HL-60 (cell line): ENCODE measurements at regions not wholly inside any gene's neighbourhood (a gene's known extent, or its start where the extent isn't known, plus 50 kb on each side); places are given as distances from the start of the nearest gene placed in this dataset.

Source experiments
- DNase-seq, 2 experiments: peaks; one replicate each; pipeline ENCODE4 v3.0.0-alpha.2; 2010 to 2020; ENCODE audit warnings: low read depth in 1 of 2, low spot score in 1 of 2
- H3K27ac ChIP-seq: fragments of 250-450 bp; sonication (Bioruptor Pico); replicated peaks from 2 replicates; pipeline ENCODE4 v1.5.1; 2020; ENCODE audit warnings: mild to moderate bottlenecking, moderate library complexity
- H3K27me3 ChIP-seq: fragments of 250-450 bp; sonication (Bioruptor Pico); 2 replicates; pipeline ENCODE4 v1.5.1; 2021; ENCODE audit warnings: mild to moderate bottlenecking, moderate library complexity; ENCODE audit not compliant: insufficient read depth, poor library complexity, severe bottlenecking
- H3K4me3 ChIP-seq: replicated peaks from 2 replicates; pipeline ENCODE4 v1.5.1; 2011; ENCODE audit warnings: mild to moderate bottlenecking, control low read depth, low read length; ENCODE audit not compliant: insufficient read depth
- GABPA ChIP-seq: IDR thresholded peaks from 2 replicates; pipeline ENCODE4 v1.6.1; 2012; ENCODE audit warnings: low read depth
- POLR2AphosphoS5 ChIP-seq: IDR thresholded peaks from 2 replicates; pipeline ENCODE4 v1.6.1; 2012; ENCODE audit warnings: low read depth
- SPI1 ChIP-seq: IDR thresholded peaks from 2 replicates; pipeline ENCODE4 v1.6.1; 2012; ENCODE audit warnings: low read depth, mild to moderate bottlenecking, borderline replicate concordance
- TF ChIP-seq, protein P1 (sequence below): IDR thresholded peaks from one replicate; pipeline ENCODE4 v1.5.1; 2011; ENCODE audit warnings: low read length, control low read depth, inconsistent platforms; ENCODE audit not compliant: insufficient read depth
- TF ChIP-seq, protein P2 (sequence below): IDR thresholded peaks from 2 replicates; pipeline ENCODE4 v1.6.1; 2012; ENCODE audit warnings: low read depth; ENCODE audit not compliant: insufficient replicate concordance

DNA sequence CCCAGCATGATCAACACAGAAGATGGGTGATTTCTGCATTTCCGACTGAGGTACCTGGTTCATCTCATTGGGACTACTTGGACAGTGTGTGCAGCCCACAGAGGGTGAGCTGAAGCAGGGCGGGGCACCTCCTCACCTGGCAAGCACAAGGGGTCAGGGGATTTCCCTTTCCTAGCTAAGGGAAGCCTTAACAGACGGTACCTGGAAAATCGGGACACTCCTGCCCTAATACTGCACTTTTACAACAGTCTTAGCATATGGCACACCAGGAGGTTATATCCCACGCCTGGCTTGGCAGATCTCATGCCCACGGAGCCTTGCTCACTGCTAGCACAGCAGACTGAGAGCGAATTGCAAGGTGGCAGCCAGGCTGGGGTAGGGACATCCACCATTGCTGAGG, 92.9 kb upstream of the GRID2 start:
- no peak overlapping the region for H3K4me3 ChIP-seq
- DNase-seq = no peak
- H3K27ac ChIP-seq = no peak overlapping the region
- TF ChIP-seq POLR2AphosphoS5 (no peak), SPI1 (no peak), GABPA (no peak)
- TF ChIP-seq, protein P1, sequence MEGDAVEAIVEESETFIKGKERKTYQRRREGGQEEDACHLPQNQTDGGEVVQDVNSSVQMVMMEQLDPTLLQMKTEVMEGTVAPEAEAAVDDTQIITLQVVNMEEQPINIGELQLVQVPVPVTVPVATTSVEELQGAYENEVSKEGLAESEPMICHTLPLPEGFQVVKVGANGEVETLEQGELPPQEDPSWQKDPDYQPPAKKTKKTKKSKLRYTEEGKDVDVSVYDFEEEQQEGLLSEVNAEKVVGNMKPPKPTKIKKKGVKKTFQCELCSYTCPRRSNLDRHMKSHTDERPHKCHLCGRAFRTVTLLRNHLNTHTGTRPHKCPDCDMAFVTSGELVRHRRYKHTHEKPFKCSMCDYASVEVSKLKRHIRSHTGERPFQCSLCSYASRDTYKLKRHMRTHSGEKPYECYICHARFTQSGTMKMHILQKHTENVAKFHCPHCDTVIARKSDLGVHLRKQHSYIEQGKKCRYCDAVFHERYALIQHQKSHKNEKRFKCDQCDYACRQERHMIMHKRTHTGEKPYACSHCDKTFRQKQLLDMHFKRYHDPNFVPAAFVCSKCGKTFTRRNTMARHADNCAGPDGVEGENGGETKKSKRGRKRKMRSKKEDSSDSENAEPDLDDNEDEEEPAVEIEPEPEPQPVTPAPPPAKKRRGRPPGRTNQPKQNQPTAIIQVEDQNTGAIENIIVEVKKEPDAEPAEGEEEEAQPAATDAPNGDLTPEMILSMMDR = no peak
- TF ChIP-seq, protein P2, sequence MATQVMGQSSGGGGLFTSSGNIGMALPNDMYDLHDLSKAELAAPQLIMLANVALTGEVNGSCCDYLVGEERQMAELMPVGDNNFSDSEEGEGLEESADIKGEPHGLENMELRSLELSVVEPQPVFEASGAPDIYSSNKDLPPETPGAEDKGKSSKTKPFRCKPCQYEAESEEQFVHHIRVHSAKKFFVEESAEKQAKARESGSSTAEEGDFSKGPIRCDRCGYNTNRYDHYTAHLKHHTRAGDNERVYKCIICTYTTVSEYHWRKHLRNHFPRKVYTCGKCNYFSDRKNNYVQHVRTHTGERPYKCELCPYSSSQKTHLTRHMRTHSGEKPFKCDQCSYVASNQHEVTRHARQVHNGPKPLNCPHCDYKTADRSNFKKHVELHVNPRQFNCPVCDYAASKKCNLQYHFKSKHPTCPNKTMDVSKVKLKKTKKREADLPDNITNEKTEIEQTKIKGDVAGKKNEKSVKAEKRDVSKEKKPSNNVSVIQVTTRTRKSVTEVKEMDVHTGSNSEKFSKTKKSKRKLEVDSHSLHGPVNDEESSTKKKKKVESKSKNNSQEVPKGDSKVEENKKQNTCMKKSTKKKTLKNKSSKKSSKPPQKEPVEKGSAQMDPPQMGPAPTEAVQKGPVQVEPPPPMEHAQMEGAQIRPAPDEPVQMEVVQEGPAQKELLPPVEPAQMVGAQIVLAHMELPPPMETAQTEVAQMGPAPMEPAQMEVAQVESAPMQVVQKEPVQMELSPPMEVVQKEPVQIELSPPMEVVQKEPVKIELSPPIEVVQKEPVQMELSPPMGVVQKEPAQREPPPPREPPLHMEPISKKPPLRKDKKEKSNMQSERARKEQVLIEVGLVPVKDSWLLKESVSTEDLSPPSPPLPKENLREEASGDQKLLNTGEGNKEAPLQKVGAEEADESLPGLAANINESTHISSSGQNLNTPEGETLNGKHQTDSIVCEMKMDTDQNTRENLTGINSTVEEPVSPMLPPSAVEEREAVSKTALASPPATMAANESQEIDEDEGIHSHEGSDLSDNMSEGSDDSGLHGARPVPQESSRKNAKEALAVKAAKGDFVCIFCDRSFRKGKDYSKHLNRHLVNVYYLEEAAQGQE = no peak
- no peaks in the 10 kb centered on the region for H3K27me3 ChIP-seq

DNA sequence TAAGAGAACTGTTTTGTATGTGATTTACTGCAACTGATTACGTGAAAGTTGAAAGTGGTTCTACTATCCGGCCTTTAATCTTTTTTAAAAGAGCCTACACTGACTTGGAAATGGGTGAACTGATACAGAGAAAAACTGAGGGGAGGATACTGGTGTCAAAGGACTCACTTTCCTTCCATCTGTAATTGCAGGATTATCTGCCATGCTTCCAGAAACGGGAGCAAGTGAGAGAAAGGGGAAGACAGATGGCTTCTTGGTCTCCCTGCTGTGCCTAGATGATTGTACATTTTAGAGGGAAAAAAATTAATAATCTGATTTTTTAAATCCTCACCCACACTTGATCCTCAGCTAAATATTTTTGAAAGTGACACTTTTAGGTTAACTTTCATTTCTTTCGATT, 88.3 kb upstream of the GRID2 start:
- Histone ChIP-seq H3K27ac (no peak overlapping the region), H3K27me3 (no peaks in the 10 kb centered on the region), H3K4me3 (no peak overlapping the region)
- TF ChIP-seq GABPA = no peak
- TF ChIP-seq SPI1 = no peak
- TF ChIP-seq, protein P2 = no peak
- no peak for TF ChIP-seq POLR2AphosphoS5
- TF ChIP-seq, protein P1 = no peak
- DNase-seq = no peak

DNA sequence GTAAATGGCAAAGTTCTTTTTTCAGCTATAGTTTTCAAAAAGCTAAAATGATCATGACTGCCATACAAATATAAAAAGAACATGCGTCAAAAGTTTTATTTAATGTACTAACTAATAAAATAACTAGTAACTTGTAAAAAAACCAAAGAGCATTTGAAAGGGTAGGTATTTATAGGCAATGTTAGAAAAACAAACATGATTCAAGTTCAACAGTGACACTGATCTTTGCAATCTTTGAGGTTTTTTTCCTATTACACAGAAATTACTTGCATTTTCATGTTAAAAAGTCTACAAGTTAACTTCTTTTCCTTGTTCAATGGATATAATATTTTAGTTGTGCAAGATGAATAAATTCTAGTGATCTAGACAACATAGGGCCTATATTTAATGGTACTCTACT, 72.3 kb upstream of the GRID2 start:
- TF ChIP-seq, protein P1 = no peak
- TF ChIP-seq SPI1 = no peak
- TF ChIP-seq POLR2AphosphoS5 = no peak
- TF ChIP-seq, protein P2 = no peak
- TF ChIP-seq GABPA = no peak
- Histone ChIP-seq H3K27me3 (no peaks in the 10 kb centered on the region), H3K4me3 (no peak overlapping the region), H3K27ac (no peak overlapping the region)
- DNase-seq = no peak
